Kidney glomerular epithelial cell (primary cell): ENCODE measurements at regions not wholly inside any gene's neighbourhood (a gene's known extent, or its start where the extent isn't known, plus 50 kb on each side); places are given as distances from the start of the nearest gene placed in this dataset.

ENCODE experiments used
- DNase-seq: peaks from one replicate; lab custom pipeline; 2025; lab: John Stamatoyannopoulos, UW

- no peak for DNase-seq
Observed at GRCh38 chr3:145815707-145816413, 345.1 kb downstream of the PLOD2 start.

- no peak for DNase-seq
Observed at GRCh38 chr3:145817870-145818483, 343.0 kb downstream of the PLOD2 start.

- no peak for DNase-seq
Observed at GRCh38 chr3:145820170-145820569, 340.8 kb downstream of the PLOD2 start.

GRCh38 chr3:145842294-145842902 lies 318.6 kb downstream of the PLOD2 start:
- no peak for DNase-seq

- no peak for DNase-seq
Observed at GRCh38 chr3:145843561-145843960, 317.4 kb downstream of the PLOD2 start.

GRCh38 chr3:145849115-145849514 lies 311.9 kb downstream of the PLOD2 start:
- DNase-seq, result no peak

- DNase-seq, result no peak
Observed at GRCh38 chr3:145854499-145854898, 306.5 kb downstream of the PLOD2 start.

- DNase-seq, result no peak
Observed at GRCh38 chr3:145857956-145858355, 303.0 kb downstream of the PLOD2 start.

- no peak for DNase-seq
Observed at GRCh38 chr3:145864336-145864735, 296.6 kb downstream of the PLOD2 start.

- no peak for DNase-seq
Observed at GRCh38 chr3:145865399-145866018, 295.5 kb downstream of the PLOD2 start.

- DNase-seq, result no peak
Observed at GRCh38 chr3:145869958-145870357, 291.0 kb downstream of the PLOD2 start.

- DNase-seq, result no peak
Observed at GRCh38 chr3:145882436-145882835, 278.5 kb downstream of the PLOD2 start.

GRCh38 chr3:145889730-145890129 lies 271.3 kb downstream of the PLOD2 start:
- no peak for DNase-seq

GRCh38 chr3:145892869-145893268 lies 268.1 kb downstream of the PLOD2 start:
- DNase-seq, result no peak

GRCh38 chr3:145893331-145893730 lies 267.7 kb downstream of the PLOD2 start:
- no peak for DNase-seq

GRCh38 chr3:145898487-145898886 lies 262.5 kb downstream of the PLOD2 start:
- DNase-seq, result no peak

GRCh38 chr3:145899241-145899640 lies 261.7 kb downstream of the PLOD2 start:
- no peak for DNase-seq

GRCh38 chr3:145900056-145900829 lies 260.7 kb downstream of the PLOD2 start:
- no peak for DNase-seq

GRCh38 chr3:145902166-145902565 lies 258.8 kb downstream of the PLOD2 start:
- no peak for DNase-seq

- DNase-seq, result no peak
Observed at GRCh38 chr3:145903472-145904013, 257.4 kb downstream of the PLOD2 start.

- no peak for DNase-seq
Observed at GRCh38 chr3:145904138-145904537, 256.8 kb downstream of the PLOD2 start.

GRCh38 chr3:145906301-145906700 lies 254.7 kb downstream of the PLOD2 start:
- DNase-seq, result no peak
